Skeletal muscle tissue (tissue), 3 donors: ENCODE measurements at regions not wholly inside any gene's neighbourhood (a gene's known extent, or its start where the extent isn't known, plus 50 kb on each side); places are given as distances from the start of the nearest gene placed in this dataset.
"Not testable (repeated sequence)": the region's sequence is repeated elsewhere in the genome, so short reads cannot be mapped to it uniquely, and the experiment has no call there.

Source experiments
- H3K27ac ChIP-seq: one replicate; pipeline ENCODE4 v1.7.0; 2013; ENCODE audit warnings: mild to moderate bottlenecking, low read depth, low read length, inconsistent platforms
- H3K27me3 ChIP-seq, 3 donors: one replicate each; pipeline ENCODE4 v1.7.0; 2013; ENCODE audit warnings: low read length in 3 of 3; ENCODE audit not compliant: control insufficient read depth in 3 of 3, insufficient read depth in 3 of 3
- H3K36me3 ChIP-seq, 3 donors: one replicate each; pipeline ENCODE4 v1.7.0; 2013; ENCODE audit warnings: low read length in 3 of 3; ENCODE audit not compliant: control insufficient read depth in 3 of 3, insufficient read depth in 3 of 3
- H3K4me1 ChIP-seq, 3 donors: one replicate each; pipeline ENCODE4 v1.7.0; 2013; ENCODE audit warnings: low read length in 3 of 3, mild to moderate bottlenecking in 3 of 3; ENCODE audit not compliant: control insufficient read depth in 3 of 3, insufficient read depth in 3 of 3
- H3K4me3 ChIP-seq, 3 donors: one replicate each; pipeline ENCODE4 v1.7.0; 2013; ENCODE audit warnings: low read length in 3 of 3
- H3K9ac ChIP-seq, 3 donors: one replicate each; pipeline ENCODE4 v1.7.0; 2013; ENCODE audit warnings: low read length in 3 of 3, mild to moderate bottlenecking in 3 of 3, moderate library complexity in 2 of 3, low read depth in 1 of 3
- H3K9me3 ChIP-seq, 3 donors: one replicate each; pipeline ENCODE4 v1.7.0; 2013; ENCODE audit warnings: low read length in 3 of 3; ENCODE audit not compliant: control insufficient read depth in 3 of 3
- donor health status: Osteomylitis.

DNA sequence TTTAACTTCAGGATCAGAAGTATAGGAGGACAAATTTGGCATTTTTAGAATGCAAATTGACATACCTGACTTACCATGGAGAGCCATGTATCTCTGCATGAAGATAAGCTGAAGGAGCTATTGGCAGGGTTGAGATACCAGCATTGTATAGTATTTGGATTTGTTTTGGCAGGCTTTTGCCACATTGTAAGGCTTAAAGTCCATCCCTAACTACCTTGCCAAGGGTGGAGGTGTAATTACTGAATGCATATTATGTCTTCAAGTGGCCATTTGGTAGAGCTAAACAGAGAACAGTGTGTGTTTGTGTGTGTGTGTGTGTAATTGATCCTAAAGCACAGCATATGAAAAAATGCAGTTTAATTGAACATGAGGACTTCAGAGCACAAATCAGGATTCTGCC lies 324.7 kb downstream of the FAM170A start:
- H3K27me3 ChIP-seq, result no peaks in the 10 kb centered on the region
- no peak overlapping the region for H3K27ac ChIP-seq
- H3K4me3 ChIP-seq, result no peak overlapping the region
- H3K9ac ChIP-seq, result no peak overlapping the region
- H3K36me3 ChIP-seq, result no peaks in the 10 kb centered on the region
- H3K9me3 ChIP-seq, result no peaks in the 10 kb centered on the region
- H3K4me1 ChIP-seq, result no peaks in the 10 kb centered on the region

DNA sequence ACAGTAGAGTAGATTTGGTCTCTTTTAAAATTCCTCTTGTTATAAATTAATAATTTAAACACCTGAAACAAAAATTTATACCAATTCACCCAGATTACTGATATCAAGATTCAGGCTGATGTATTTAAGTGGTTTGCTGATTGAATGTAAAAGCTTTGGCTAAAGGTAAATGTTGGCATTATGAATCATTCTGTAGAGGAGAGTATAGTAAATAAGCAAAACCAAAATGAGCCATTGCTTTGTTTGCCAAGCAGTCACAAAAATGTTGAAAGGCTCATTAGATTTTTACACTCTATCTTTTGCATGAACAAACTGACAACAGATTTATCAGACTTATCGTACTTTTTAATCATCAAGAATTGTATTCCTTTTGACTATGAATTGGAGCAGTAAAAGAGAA lies 332.6 kb downstream of the FAM170A start:
- Histone ChIP-seq H3K4me1 (no peaks in the 10 kb centered on the region), H3K27me3 (no peaks in the 10 kb centered on the region), H3K27ac (no peak overlapping the region), H3K9ac (no peak overlapping the region), H3K4me3 (no peak overlapping the region), H3K36me3 (no peaks in the 10 kb centered on the region), H3K9me3 (no peaks in the 10 kb centered on the region)

DNA sequence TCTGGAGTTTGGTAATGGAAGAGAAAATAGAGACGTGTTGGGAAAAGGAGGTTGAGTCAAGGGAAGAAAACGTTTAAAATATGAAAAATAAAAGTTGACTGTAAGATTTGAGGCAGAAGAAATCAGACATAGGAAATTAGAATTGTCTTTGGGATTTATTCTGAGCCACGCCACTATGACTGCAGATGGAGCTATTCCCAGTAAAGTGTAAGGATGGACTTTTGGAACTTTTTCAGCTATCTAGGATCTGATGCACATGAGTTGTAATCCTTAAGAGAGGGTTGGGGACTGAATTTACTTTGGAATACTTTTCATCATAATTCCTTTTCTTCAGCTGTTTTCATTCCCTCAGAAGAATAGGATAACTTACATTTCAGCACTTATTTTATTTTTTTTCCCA lies 336.7 kb downstream of the FAM170A start:
- no peaks in the 10 kb centered on the region for H3K36me3 ChIP-seq
- no peak overlapping the region for H3K9ac ChIP-seq
- H3K27me3 ChIP-seq, result no peaks in the 10 kb centered on the region
- H3K9me3 ChIP-seq, result peaks cover 0 to 2% (median 2%) of the 10 kb centered on the region in 3 donors
- H3K4me3 ChIP-seq, result no peak overlapping the region
- no peak overlapping the region for H3K27ac ChIP-seq
- H3K4me1 ChIP-seq, result no peaks in the 10 kb centered on the region

DNA sequence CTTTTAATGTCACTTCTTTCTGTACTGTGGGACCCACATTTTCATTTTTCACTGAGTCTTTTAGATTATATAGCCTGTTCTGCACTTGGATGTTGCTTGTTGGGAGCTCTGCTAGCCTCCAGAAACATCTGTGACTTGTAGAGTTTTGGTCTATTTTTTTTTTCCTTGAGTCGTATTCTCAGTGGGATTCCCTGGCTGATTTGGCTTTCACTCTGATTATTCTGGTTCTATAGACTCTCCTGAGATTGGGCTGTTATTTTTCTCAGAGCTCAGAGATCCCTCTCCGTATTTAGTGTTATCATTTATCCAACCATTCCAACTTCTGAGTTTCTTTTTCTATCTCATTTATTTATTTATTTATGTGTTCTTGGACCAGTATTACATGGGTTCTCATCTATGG lies 339.3 kb downstream of the FAM170A start:
- H3K27ac ChIP-seq, result no peak overlapping the region
- H3K9me3 ChIP-seq, result peaks cover 0 to 5% (median 2%) of the 10 kb centered on the region in 3 donors
- no peaks in the 10 kb centered on the region for H3K27me3 ChIP-seq
- H3K4me1 ChIP-seq, result no peaks in the 10 kb centered on the region
- no peaks in the 10 kb centered on the region for H3K36me3 ChIP-seq
- H3K4me3 ChIP-seq, result no peak overlapping the region
- H3K9ac ChIP-seq, result no peak overlapping the region

DNA sequence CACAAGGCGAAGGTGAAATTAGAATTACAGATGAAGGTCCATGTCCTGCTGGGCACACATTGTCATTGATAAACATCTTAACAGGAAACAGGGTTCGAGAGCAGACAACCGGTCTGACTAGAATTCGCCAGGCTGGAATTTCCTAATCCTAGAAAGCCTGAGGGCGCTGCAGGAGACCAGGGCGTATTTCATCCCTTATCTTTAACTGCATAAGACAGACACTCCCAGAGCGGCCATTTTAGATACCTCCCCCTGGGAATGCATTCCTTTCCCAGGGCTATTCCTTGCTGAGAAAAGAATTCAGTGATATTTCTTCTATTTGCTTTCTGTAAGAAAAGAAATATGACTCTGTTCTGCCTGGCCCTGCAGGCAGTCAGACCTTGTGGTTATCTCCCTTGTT lies 357.7 kb downstream of the FAM170A start:
- H3K27me3 ChIP-seq, H3K4me3 ChIP-seq, H3K9ac ChIP-seq, H3K9me3 ChIP-seq, H3K36me3 ChIP-seq, H3K27ac ChIP-seq, H3K4me1 ChIP-seq: not testable (repeated sequence)

DNA sequence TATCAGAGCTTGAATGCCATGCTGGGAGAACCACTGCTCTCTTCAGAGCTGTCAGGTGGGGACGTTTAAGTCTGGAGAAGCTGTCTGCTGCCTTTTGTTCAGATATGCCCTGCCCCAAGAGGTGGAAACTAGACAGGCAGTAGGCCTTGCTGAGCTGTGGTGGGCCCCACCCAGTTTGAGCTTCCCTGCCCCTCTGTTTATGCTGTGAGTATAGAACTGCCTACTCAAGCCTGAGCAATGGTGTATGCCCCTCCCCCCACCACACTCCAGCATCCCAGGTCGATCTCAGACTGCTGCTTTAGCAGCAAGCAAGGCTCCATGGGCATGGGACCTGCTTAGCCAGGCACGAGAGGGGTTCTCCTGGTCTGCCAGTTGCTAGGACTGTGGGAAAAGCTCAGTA lies 362.3 kb downstream of the FAM170A start:
- Histone ChIP-seq H3K9me3 (no peaks in the 10 kb centered on the region), H3K36me3 (no peaks in the 10 kb centered on the region), H3K9ac (no peak overlapping the region), H3K4me3 (no peak overlapping the region), H3K4me1 (no peaks in the 10 kb centered on the region), H3K27ac (no peak overlapping the region), H3K27me3 (no peaks in the 10 kb centered on the region)

DNA sequence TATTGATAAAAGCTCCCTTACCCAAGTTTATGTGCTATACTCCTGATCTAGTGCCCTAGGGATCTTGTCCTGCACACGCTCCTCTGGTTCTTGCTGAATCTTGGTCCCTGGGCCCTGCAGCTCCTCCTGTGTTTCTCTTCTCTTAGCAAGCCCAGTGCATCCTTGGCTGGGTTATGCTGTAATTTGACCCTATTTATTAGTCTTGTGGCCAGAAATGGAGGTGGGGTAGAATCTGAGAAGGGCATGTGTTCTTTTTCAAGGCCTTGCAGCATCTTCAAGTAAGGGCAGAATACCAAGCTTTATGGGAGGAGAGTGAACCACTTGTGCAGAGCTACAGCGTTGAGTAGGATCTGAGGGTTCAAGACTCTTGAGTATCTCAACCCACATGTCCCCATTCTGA lies 366.8 kb downstream of the FAM170A start:
- Histone ChIP-seq H3K4me3 (no peak overlapping the region), H3K27ac (no peak overlapping the region), H3K4me1 (no peaks in the 10 kb centered on the region), H3K9me3 (no peaks in the 10 kb centered on the region), H3K36me3 (no peaks in the 10 kb centered on the region), H3K27me3 (no peaks in the 10 kb centered on the region), H3K9ac (no peak overlapping the region)

DNA sequence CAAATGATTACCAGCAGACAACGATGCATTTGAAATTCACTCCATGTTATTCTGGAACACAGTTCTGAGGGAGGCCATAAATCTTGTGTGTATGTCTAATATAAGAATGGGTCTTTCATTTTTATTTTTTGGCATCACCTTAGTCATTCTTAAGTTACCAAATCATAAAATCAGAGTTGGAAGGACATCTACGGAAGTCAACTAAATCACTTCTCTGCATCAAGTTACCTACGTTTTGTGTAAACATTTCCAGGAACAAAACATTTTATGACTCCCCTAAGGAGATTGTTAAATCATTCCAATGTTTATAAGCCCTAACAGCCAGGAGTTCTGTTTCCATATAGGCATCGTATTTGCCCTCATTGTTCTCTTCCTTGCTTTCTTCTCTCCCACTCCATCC lies 378.2 kb downstream of the FAM170A start:
- no peaks in the 10 kb centered on the region for H3K36me3 ChIP-seq
- H3K9ac ChIP-seq, result no peak overlapping the region
- no peak overlapping the region for H3K4me3 ChIP-seq
- H3K9me3 ChIP-seq, result no peaks in the 10 kb centered on the region
- no peaks in the 10 kb centered on the region for H3K27me3 ChIP-seq
- no peaks in the 10 kb centered on the region for H3K4me1 ChIP-seq
- H3K27ac ChIP-seq, result no peak overlapping the region

DNA sequence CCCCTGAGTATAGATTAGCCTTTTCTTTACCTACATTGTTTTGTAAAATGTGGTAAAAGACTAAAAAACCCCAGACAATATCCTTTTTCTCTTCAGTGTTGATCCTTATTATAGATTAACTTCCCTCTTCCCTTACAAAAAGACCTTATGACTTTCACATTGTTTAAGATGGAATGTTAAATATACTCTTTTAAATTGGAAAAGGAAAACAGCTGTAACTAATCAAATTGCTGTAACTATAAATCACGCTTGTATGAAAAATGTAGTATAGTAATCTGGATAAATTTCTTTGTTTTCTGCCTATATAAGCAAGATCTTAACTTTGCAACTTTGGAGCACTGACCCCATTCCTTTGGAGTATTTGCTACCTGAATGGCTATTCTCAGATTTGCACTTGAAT lies 383.1 kb downstream of the FAM170A start:
- no peaks in the 10 kb centered on the region for H3K9me3 ChIP-seq
- H3K36me3 ChIP-seq, result no peaks in the 10 kb centered on the region
- no peak overlapping the region for H3K27ac ChIP-seq
- H3K9ac ChIP-seq, result no peak overlapping the region
- no peak overlapping the region for H3K4me3 ChIP-seq
- H3K27me3 ChIP-seq, result no peaks in the 10 kb centered on the region
- no peaks in the 10 kb centered on the region for H3K4me1 ChIP-seq

DNA sequence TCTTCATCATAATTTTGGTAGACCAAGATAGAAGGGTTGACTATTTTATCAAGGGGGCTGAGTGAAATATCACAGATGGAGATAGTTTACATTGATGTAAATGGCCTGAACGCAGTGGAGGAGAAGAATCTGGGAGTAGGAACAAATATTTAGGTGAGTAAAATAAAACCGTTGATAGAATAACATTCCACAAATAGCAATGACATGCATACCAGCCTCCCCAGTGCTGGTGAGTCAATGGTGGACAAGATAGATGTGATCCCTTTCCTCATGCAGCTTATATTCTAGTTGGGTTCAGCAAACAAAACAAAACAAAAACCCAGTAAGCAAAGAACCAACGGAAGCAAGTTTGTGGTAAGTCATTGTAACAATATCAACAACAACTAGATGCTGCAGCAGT lies 385.2 kb downstream of the FAM170A start:
- no peaks in the 10 kb centered on the region for H3K4me1 ChIP-seq
- H3K4me3 ChIP-seq, result no peak overlapping the region
- H3K27me3 ChIP-seq, result no peaks in the 10 kb centered on the region
- no peak overlapping the region for H3K9ac ChIP-seq
- H3K27ac ChIP-seq, result no peak overlapping the region
- H3K9me3 ChIP-seq, result no peaks in the 10 kb centered on the region
- no peaks in the 10 kb centered on the region for H3K36me3 ChIP-seq

DNA sequence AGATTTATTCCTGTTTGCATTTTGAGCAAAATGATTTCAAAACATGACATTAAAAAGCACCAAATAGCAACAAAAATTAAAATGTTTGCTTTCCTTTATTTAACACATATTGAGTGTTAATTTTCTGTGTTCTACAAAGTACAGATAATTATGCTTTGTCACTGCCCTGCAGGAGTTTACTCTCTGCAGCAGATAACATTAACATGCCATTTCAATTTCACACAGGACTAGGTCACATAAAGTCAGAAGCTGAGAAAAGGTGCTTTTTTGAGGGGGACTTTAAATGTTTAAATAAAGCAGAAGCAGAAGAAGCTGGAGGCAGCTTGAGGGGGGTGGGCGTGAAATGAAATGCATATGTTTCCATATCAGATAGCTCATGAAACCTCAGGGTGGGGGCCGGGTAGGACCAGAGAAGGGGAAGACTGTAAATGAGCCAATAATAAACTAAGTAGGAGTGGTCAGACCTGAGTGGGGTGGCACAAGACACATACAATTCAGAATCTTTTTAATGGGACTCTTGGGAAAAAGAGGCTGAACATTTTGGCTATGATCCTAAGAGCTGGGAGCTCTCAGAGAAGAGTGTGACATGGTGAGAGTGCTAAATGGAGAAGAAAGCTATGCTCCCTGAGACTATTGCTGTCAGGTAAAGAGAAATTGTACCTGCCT lies 387.5 kb downstream of the FAM170A start:
- H3K4me1 ChIP-seq, result no peaks in the 10 kb centered on the region
- H3K9me3 ChIP-seq, result no peaks in the 10 kb centered on the region
- no peaks in the 10 kb centered on the region for H3K36me3 ChIP-seq
- H3K27me3 ChIP-seq, result no peaks in the 10 kb centered on the region
- H3K9ac ChIP-seq, result no peak overlapping the region
- H3K4me3 ChIP-seq, result no peak overlapping the region
- no peak overlapping the region for H3K27ac ChIP-seq
